NOMO-1 treated with DMSO at 0.1 percent for 48 hours (cell line): ENCODE measurements at regions not wholly inside any gene's neighbourhood (a gene's known extent, or its start where the extent isn't known, plus 50 kb on each side); places are given as distances from the start of the nearest gene placed in this dataset.
A peak's percentile ranks its signal among the peaks of the same experiment; 100 is the strongest.

Source experiments
- DNase-seq: peaks from one replicate; lab custom pipeline; 2025; ENCODE audit not compliant: unreplicated experiment; lab: John Stamatoyannopoulos, UW

GRCh38 chr15:77557564-77557963, 75.1 kb downstream of the LINGO1 start:
- DNase-seq: no peak

GRCh38 chr15:77557144-77557543, 75.6 kb downstream of the LINGO1 start:
- DNase-seq: no peak

- no peak for DNase-seq
Observed at GRCh38 chr15:77556622-77557021, 76.1 kb downstream of the LINGO1 start.

GRCh38 chr15:77555232-77555631, 77.5 kb downstream of the LINGO1 start:
- DNase-seq: no peak

GRCh38 chr15:77554306-77555080, 78.2 kb downstream of the LINGO1 start:
- no peak for DNase-seq

- no peak for DNase-seq
Observed at GRCh38 chr15:77553695-77554094, 79.0 kb downstream of the LINGO1 start.

- no peak for DNase-seq
Observed at GRCh38 chr15:77553257-77553656, 79.5 kb downstream of the LINGO1 start.

GRCh38 chr15:77552066-77552465, 80.6 kb downstream of the LINGO1 start:
- DNase-seq: no peak

GRCh38 chr15:77550301-77551251, 82.1 kb downstream of the LINGO1 start:
- DNase-seq: no peak

GRCh38 chr15:77549576-77550288, 83.0 kb downstream of the LINGO1 start:
- DNase-seq: no peak

GRCh38 chr15:77548589-77549557, 83.8 kb downstream of the LINGO1 start:
- DNase-seq: no peak

- DNase-seq: no peak
Observed at GRCh38 chr15:77547801-77548588, 84.7 kb downstream of the LINGO1 start.

- DNase-seq: no peak
Observed at GRCh38 chr15:77546870-77547269, 85.8 kb downstream of the LINGO1 start.

- peak; percentile 44 for DNase-seq
Observed at GRCh38 chr15:77546050-77546501, 86.6 kb downstream of the LINGO1 start.

- no peak for DNase-seq
Observed at GRCh38 chr15:77545058-77545457, 87.7 kb downstream of the LINGO1 start.

- DNase-seq: no peak
Observed at GRCh38 chr15:77544162-77544561, 88.5 kb downstream of the LINGO1 start.

GRCh38 chr15:77543159-77543882, 89.4 kb downstream of the LINGO1 start:
- peak; percentile 68 for DNase-seq

- DNase-seq: no peak
Observed at GRCh38 chr15:77542491-77543001, 90.2 kb downstream of the LINGO1 start.
